GM21367 (cell line): ENCODE measurements at regions not wholly inside any gene's neighbourhood (a gene's known extent, or its start where the extent isn't known, plus 50 kb on each side); places are given as distances from the start of the nearest gene placed in this dataset.
"Not testable (repeated sequence)": the region's sequence is repeated elsewhere in the genome, so short reads cannot be mapped to it uniquely, and the experiment has no call there.

Experiments used
- ATAC-seq: cut with Tn5 transposase; IDR thresholded peaks from one replicate; pipeline ENCODE4 v1.9.1; 2021; ENCODE audit not compliant: unreplicated experiment

DNA sequence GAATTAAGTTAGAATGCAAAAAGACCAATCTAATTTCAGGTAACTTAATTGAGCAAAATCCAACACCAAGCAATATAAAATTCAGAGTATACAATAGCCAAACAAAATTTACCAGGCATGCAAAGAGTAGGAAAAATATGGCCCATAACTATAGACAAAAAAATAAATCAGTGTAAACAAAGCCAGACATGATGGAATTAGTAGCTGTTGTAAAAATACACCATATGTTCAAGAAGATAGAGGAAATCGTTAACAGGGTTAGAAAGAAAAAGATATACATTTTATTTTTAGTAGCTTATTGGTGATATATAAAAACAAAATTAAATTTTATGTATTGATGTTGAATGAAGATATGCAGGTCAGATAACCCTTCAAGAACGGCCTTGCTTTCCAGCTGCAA is 621.1 kb upstream of the MIR17HG start:
- ATAC-seq, result no peak

DNA sequence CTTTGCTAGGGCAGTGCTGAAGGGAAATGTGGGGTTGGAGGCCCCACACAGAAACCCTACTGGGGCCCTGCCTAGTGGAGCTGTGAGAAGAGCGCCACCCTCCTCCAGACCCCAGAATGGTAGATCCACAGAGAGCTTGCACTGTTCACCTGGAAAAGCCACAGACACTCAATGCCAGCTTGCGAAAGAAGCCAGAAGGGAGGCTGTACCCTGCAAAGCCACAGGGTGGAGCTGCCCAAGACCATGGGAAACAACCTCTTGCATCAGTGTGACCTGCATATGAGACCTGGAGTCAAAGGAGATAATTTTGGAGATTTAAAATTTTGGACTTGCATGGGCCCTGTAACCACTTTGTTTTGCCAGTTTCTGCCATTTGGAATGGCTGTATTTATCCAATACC is 615.4 kb upstream of the MIR17HG start:
- no peak for ATAC-seq

DNA sequence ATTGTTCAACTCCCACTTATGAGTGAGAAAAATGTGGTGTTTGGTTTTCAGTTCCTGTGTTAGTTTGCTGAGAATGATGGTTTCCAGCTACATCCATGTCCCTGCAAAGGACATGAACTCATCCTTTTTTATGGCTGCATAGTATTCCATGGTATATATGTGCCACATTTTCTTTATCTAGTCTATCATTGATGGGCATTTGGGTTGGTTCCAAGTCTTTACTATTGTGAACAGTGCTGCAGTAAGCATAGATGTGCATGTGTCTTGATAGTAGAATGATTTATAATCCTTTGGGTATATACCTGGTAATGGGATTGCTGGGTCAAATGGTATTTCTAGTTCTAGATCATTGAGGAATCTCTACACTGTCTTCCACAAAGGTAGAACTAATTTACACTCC is 613.0 kb upstream of the MIR17HG start:
- not testable (repeated sequence) for ATAC-seq

DNA sequence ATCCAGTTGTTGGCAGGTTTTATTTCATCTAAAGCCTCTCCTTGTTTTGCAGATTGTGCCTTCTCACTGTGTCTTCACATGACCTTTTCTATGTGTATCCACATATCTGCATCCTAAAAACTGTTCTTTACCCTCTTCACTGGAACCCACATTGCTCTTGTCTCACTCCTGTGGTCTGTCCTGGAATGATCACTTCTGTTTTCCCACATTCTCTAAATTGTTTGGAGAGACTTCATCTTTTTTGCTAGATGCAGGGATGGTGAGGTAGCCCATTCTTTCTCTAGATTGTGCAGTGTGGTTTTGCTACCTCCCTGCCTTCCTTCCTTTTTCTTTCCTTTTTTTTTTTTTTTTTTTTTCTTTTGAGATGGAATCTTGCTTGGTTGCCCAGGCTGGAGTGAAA is 608.6 kb upstream of the MIR17HG start:
- ATAC-seq, result no peak

DNA sequence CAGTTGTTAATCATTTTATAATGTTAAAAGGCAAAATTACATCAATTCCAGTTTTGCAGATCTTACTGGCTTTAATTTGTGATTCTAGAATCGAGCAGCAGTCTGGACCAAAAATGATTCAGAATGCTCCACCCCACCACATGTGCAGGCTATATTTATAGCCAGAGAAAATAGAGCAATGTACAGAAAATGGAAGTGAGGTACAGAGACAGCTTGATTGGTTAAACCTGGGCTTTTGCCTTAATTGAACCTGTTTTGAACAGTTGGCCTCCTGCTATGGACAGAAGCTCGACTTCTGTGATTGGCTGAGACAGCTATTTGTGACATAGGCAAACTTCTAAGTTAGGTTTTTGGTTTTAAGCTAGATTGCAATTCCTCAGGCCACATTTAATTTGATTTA is 607.4 kb upstream of the MIR17HG start:
- no peak for ATAC-seq

DNA sequence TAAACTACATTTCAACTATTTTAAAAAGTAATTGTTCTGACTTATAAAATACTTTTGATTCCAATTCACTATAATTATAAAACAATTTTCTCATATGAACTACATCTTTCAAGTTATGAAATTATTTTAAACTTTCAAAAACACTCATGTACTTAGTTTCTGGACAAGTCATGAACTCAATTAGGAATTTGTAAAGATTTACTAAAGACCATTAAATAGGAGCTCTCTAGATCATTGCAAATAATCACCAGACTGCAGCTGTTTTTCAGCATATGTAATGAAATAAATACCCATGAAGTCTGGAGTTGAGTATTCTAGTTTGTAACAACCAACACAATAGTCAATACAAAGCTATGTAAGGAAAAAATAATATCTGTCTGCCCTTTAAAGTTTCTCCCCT is 605.1 kb upstream of the MIR17HG start:
- no peak for ATAC-seq

DNA sequence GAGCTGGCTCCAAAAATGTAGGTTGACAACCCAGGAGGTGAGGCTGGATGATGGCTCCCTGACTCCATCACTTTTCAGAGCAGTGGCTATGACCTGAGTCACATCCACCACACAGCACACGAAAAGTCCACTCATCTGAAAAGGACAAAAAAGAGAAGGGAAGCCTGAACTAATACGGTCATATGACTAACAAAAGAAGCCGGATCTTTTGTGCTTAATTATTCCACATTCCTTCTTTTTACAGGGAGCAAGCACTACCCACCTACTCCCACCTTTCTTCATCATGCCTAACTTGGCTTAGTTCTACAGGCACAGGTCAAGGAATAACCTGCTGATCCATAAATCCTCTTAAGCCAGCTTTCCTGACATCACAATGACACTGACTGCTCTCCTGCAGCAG is 601.3 kb upstream of the MIR17HG start:
- no peak for ATAC-seq

DNA sequence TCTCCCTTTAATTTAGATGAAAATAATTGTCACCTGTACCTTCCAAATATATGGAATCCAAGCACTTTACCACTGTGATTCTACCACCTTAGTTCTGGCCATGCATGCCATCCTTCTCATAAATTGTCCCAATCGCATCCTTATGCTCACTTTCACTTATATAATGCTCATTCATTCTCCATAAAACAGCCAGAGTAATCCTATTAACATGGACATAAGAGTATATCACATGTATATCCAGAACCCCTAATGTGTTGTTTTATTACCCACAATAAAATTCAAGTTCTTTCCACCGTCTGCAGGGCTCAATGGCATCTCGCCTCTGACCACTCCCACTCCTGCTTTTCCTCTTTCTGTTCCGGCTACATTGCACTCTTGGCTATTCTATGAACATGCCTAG is 597.5 kb upstream of the MIR17HG start:
- no peak for ATAC-seq

DNA sequence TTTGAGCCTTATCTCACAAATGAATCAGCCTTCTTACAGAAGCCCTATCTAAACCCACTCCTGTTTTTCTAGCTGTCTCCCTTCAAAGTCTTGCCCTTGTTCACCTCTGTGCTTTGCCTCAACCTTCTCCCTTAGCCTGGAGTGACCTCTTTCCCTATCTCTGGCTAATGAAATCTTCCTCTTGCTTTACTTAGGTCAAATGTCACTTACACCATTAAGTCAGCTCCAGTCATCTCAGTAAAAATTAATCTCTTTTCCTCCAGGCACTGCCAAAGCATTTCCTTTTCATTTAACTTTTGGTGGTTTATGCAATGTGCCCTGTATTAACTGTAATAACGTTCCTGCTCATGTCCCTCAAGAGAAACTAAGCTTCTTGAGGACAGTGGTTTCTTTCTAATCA is 596.5 kb upstream of the MIR17HG start:
- ATAC-seq, result no peak

DNA sequence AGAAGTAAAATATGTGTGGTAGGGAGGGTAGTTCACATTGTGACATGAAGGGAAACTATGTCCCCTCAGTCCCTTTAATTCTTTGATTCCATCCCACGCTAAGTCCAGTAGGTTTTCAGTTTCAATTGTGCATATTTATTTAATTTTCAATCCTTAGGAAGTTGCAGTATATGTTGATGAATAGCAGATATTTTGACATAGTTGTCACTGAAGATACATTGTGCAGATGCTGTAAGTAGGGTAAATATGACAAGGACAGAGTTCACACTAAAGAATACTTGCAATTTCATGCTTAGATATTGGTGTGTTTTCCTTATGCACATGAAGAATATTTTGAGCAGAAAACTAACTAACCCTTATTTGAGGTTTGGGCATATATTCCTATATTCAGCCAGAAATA is 595.4 kb upstream of the MIR17HG start:
- ATAC-seq, result no peak

DNA sequence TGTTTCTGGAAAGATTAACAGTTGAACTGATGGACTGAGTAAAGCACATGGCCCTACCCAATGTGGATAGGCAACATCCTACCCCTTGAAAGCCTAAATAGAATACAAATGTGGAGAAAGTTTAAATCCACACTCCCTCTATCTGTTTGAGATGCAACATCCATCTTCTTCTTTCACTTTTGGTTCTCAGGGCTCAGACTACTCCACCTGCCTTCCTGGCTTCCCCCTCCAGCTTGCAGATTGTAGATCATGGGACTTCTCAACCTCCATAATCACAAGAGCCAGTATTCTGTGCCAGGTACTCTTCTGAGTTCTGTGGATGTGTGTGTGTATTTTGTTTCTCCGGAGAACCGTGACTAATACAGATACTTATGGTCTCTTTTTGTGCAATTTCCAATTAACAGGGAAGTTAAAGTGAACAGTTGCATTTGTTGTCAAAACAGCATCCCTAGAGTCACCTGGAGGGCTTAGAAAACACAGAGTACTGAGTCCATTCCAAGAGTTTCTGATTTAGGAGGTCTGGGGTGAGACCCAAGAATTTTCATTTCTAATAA is 590.3 kb upstream of the MIR17HG start:
- ATAC-seq, result no peak

DNA sequence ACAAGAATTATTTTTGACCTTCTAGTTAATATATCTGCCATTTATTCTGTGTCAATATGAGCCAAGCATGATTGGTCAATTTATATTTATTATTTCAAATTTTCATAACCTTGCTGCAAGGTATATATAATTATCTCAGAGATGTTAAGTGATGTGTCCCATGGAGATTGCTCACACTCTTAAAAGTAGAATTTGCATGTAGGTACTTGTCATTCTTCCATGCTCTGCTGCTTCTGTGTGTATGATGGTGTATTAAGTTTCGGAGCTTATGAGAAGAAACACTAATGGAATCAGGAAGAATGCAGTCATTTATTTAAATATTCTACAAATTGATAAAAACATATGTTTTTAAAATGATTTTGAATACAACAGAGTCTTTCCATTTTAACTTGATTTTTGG is 586.8 kb upstream of the MIR17HG start:
- no peak for ATAC-seq

DNA sequence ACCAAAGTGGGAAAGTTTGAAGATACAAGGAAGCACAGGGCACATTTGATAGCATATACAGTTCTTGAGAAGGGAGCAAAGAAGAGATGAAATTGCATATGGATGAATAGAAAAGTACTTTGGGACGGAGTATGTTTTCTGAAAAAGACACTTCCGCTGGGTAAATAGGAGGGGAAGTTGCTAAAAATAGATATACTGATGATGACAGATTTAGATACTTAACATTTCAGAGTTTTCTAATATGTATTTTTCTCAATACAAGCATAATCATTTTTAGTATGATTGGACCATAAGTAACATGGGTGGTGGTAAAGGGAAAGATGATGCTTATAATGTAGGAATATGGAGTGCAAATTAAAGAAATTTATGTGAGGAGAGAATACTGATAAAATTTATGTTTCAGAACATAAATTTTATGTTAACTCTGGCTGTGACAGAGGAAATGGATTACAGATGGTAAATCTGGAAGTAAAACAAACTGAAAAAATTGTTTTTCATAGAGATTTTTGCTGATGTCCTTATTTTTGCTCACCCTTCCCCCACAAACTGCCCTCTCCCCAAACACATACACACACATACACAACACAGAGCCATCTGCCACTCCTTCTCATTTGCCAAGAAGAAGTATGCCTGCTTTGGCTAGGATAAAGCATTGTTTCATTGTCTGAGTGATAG is 583.9 kb upstream of the MIR17HG start:
- no peak for ATAC-seq

DNA sequence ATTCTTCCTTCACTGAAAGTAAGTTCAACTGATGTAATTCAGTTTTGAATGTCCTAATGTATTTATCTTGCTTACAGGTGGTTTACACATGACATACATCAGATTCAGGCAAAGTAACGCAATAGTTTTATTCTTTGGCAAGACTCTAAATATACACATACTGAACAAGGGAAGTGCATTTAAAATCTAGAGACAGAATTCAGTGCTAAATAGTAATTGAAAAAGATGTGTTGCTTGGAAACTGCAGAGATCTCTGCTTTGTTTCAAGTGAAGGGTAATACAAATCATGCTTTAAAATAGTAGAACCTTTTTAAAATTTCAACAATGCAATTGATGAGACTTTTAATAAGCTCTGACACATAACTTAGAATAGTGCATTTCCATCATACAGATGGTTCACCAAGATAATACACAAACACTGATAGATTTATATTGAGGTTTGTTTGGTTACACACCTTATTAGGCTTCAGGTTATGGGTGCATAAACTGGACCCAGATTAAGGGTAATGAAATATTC is 581.0 kb upstream of the MIR17HG start:
- ATAC-seq, result no peak

DNA sequence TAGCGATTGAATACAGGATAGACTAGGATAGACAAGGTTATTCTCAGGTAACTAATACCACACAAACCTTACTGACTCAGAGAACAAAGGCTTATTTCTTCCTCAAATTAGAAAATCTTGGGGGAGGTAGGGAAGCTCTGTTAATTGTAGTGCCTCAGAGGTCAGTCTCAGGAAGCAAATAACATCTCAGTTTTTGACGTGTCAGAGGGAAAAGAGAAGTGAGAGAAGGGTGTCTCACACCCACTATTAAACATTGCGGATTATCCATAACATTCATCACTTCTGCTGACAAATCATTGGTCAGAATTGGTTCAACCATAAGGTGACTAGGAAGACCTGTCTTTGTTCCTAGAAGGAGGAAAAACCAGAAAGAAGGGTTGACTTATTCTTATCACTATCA is 579.4 kb upstream of the MIR17HG start:
- ATAC-seq, result no peak

DNA sequence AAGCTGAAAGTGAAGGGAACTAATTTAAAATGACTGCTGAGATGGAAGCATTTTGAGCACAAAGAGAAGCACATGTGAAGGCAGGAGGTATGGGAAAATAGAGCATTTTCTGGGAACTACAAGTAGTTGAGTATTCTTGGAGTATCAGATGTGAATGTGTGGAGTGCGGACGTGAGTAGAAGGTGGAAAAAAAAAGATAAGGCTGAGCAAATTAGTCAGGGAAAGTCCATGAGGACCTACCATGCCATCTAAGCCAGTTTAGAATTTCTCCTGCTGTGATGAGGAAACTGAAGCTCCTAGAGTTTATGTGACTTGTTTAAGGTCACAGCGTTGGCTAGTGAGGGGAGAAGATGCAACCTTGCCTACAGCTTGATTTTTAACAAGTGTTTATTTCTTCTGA is 578.1 kb upstream of the MIR17HG start:
- no peak for ATAC-seq

DNA sequence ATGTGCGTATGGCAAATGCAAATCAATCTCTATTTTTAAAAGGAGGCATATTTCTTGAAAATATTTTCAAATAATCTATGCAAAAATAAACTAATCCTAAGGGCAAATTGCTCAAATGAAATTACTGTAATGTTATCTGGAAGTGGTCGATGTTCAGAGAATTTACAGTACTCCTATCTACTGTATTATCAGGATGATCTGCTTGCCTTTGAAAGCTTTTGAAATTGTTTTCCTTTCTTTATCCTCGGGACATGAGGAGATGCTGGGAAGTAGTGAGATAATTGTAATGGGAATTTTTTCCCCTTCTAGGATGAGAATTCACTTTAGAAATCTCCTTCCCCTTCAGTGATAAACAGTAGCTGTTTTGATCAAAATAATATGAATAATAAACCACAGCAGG is 577.2 kb upstream of the MIR17HG start:
- ATAC-seq, result no peak

DNA sequence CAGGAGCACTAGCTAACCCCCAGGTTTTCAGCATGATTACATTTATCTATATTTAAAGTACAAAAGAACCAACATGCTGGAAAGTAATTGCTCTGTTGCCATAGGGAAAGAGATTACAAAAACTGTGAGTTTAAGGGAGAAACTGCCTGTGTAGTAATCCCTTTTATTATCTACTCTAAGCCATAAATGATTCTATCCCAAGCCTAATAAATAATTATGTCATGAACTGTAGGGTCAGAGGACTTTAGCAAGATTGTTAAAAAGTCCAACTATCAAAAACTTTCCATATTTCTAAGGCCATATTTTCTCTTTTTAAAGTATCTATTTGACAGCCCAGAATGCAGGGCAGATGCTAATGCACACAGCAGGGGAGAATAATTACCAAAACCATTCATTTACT is 573.8 kb upstream of the MIR17HG start:
- no peak for ATAC-seq

DNA sequence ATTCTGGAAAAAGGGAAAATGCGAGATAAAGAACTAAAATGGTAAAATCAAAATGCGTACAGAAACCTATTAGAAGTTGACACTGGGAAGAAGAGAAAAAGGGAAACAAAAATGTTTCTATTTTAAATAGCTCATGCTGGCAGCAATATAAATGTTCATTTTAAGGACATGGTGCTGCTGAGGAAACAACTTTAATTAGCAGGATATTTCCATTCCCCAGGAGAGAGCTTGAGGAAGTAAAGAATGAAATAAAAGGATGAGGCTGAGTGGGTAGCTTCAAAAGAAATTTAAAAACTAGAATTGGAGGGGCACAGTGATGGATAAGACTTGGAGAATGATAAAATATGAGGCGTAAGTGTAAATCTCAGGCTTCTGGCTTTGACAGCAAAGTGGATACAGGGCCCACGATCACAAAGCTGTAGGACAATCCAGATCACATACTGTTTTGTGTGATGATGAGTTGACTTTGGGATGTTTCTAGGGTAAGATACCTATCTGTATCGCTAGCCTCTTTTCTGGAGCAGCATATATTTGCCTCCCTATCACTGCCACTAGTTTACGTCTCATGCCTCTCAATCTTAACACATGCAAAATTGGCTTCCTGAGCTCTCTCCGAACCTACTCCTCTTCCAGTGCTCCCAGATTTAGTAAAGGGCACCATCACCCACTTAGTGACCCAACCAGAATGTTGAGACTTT is 571.3 kb upstream of the MIR17HG start:
- ATAC-seq, result no peak

DNA sequence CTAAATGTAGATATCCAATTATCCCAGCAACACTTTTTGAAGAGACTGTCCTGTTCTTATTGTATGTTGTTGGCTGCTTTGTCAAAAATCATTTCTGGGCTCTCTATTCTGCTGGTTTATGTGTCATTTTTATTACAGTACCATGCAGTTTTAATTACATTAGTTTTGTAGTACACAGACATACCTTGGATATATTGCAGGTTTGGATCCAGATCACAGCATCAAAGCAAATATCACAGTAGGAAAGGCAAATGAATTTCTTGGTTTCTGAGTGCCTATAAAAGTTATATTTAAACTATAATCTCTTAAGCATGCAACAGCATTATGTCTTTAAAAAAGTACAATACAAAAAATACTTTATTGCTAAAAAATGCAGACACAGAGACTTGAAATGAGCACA is 564.2 kb upstream of the MIR17HG start:
- no peak for ATAC-seq

DNA sequence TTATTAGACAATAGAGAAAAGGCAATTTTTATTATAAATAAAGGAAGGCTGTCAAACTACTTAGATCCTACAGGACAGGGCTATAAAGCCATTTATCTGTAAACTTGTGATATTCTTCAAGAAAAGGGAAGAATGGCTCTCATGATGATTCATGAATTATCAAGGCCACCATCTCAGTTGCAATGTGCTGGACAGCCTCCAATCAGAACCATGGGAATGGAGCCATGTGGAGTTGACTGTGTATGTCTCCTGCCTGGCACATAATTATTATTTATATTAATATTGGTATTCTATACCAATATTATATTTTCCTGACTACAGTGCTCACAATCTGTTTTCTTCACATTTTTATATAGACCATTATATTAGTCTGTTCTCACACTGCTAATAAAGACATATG is 560.5 kb upstream of the MIR17HG start:
- no peak for ATAC-seq

DNA sequence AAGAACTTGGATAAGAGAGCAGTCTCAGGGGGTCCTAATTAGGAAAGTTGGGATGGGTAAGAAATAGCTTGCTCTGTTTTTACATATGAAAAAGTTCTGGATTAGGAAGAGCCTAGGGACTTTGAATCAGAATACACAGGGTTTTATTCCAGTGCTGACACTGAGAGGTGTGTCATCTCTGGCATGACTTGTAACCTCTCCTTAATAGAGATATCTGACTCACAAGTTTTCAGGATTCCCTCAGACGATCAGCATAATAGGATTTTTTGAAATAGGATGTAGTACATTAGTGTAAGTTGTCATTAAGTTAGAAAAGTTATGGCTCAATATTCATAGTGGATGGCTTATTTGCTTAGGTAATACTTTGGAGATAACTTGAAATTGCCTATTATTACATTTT is 555.2 kb upstream of the MIR17HG start:
- ATAC-seq, result no peak
